ENCODE measurements at regions not wholly inside any gene's neighbourhood (a gene's known extent, or its start where the extent isn't known, plus 50 kb on each side); places are given as distances from the start of the nearest gene placed in this dataset.

DNA sequence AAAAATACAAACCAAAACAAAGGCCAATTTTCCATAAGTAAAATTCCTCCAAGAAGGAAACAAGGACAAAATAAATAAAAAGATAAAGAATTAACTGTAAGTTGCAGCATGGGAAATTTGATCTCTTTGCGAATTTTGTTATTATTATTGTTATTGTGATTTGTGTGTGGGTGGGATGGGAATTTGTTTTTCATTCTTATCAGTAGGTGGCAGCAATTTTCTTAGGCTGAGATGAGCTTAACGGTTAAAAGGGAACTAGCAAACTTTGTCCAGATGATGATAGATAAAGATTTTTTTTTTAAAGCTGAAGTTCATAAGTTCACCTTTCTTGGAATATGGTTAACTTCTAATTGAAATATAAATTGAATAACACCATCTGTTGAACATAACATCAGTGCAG is 83.2 kb upstream of the IL1RAPL2 start:
- TF ChIP-seq, protein P1, sequence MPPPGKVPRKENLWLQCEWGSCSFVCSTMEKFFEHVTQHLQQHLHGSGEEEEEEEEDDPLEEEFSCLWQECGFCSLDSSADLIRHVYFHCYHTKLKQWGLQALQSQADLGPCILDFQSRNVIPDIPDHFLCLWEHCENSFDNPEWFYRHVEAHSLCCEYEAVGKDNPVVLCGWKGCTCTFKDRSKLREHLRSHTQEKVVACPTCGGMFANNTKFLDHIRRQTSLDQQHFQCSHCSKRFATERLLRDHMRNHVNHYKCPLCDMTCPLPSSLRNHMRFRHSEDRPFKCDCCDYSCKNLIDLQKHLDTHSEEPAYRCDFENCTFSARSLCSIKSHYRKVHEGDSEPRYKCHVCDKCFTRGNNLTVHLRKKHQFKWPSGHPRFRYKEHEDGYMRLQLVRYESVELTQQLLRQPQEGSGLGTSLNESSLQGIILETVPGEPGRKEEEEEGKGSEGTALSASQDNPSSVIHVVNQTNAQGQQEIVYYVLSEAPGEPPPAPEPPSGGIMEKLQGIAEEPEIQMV (CRISPR knock-in tag; IDR thresholded peaks at IDR 0.05; ENCODE audit: low read depth) = no peak
- TF ChIP-seq, protein P2, sequence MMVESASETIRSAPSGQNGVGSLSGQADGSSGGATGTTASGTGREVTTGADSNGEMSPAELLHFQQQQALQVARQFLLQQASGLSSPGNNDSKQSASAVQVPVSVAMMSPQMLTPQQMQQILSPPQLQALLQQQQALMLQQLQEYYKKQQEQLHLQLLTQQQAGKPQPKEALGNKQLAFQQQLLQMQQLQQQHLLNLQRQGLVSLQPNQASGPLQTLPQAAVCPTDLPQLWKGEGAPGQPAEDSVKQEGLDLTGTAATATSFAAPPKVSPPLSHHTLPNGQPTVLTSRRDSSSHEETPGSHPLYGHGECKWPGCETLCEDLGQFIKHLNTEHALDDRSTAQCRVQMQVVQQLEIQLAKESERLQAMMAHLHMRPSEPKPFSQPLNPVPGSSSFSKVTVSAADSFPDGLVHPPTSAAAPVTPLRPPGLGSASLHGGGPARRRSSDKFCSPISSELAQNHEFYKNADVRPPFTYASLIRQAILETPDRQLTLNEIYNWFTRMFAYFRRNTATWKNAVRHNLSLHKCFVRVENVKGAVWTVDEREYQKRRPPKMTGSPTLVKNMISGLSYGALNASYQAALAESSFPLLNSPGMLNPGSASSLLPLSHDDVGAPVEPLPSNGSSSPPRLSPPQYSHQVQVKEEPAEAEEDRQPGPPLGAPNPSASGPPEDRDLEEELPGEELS (CRISPR knock-in tag; IDR thresholded peaks at IDR 0.05) = no peak
- TF ChIP-seq MBD4 (IDR thresholded peaks at IDR 0.05; ENCODE audit: borderline replicate concordance, low read length) = no peak
- TF ChIP-seq ZNF562 (CRISPR knock-in tag; IDR thresholded peaks at IDR 0.05; ENCODE audit: borderline replicate concordance) = no peak
- no peak for TF ChIP-seq SALL1 (CRISPR knock-in tag; IDR thresholded peaks at IDR 0.05)
- no peak for TF ChIP-seq CSRNP2 (CRISPR knock-in tag; conservative IDR thresholded peaks at IDR 0.05; ENCODE audit: low read depth)
- TF ChIP-seq ZBTB20 (CRISPR knock-in tag; IDR thresholded peaks at IDR 0.05; ENCODE audit: borderline replicate concordance, low read depth) = no peak
- TF ChIP-seq SP1 (IDR thresholded peaks at IDR 0.05) = no peak
- TF ChIP-seq SP1 (CRISPR knock-in tag; IDR thresholded peaks at IDR 0.05) = no peak
- TF ChIP-seq, protein P3, sequence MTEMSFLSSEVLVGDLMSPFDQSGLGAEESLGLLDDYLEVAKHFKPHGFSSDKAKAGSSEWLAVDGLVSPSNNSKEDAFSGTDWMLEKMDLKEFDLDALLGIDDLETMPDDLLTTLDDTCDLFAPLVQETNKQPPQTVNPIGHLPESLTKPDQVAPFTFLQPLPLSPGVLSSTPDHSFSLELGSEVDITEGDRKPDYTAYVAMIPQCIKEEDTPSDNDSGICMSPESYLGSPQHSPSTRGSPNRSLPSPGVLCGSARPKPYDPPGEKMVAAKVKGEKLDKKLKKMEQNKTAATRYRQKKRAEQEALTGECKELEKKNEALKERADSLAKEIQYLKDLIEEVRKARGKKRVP (CRISPR knock-in tag; IDR thresholded peaks at IDR 0.05) = no peak
- no peak for TF ChIP-seq KLF9 (CRISPR knock-in tag; IDR thresholded peaks at IDR 0.05; ENCODE audit: low read depth)
- TF ChIP-seq ZNF362 (CRISPR knock-in tag; IDR thresholded peaks at IDR 0.05; ENCODE audit: borderline replicate concordance) = no peak
- no peak for TF ChIP-seq JUN (CRISPR knock-in tag; IDR thresholded peaks at IDR 0.05)
- TF ChIP-seq, protein P4, sequence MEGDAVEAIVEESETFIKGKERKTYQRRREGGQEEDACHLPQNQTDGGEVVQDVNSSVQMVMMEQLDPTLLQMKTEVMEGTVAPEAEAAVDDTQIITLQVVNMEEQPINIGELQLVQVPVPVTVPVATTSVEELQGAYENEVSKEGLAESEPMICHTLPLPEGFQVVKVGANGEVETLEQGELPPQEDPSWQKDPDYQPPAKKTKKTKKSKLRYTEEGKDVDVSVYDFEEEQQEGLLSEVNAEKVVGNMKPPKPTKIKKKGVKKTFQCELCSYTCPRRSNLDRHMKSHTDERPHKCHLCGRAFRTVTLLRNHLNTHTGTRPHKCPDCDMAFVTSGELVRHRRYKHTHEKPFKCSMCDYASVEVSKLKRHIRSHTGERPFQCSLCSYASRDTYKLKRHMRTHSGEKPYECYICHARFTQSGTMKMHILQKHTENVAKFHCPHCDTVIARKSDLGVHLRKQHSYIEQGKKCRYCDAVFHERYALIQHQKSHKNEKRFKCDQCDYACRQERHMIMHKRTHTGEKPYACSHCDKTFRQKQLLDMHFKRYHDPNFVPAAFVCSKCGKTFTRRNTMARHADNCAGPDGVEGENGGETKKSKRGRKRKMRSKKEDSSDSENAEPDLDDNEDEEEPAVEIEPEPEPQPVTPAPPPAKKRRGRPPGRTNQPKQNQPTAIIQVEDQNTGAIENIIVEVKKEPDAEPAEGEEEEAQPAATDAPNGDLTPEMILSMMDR (CRISPR knock-in tag; IDR thresholded peaks at IDR 0.05) = no peak
- no peak for TF ChIP-seq ZNF138 (CRISPR knock-in tag; IDR thresholded peaks at IDR 0.05; ENCODE audit: low read depth)
